H1 (cell line): ENCODE measurements at regions not wholly inside any gene's neighbourhood (a gene's known extent, or its start where the extent isn't known, plus 50 kb on each side); places are given as distances from the start of the nearest gene placed in this dataset.

Source experiments
- CTCF ChIA-PET: fragments of 300-600 bp; sonication (Branson Sonifier 250); formaldehyde crosslinking; loops from one replicate; lab custom pipeline; 2021; ENCODE audit not compliant: partially characterized antibody; lab: Charles Lee
- POLR2A ChIA-PET: fragments of 300-600 bp; sonication (Branson Sonifier 250); formaldehyde crosslinking; loops from one replicate; lab custom pipeline; 2021; ENCODE audit warnings: inconsistent platforms; ENCODE audit not compliant: partially characterized antibody; lab: Charles Lee
- DNase-seq, 2 experiments: peaks; one replicate each; pipeline versions ENCODE4 v3.0.0 to v3.0.0-alpha.2; 2010 to 2022; ENCODE audit warnings: low spot score in 2 of 2, low read depth in 1 of 2, mixed read lengths in 1 of 2
- FAIRE-seq: peaks from 2 replicates; lab custom pipeline; 2011; peaks lifted over from hg19 to GRCh38; lab: Jason Lieb, UNC
- H2AFZ ChIP-seq: 2 replicates; pipeline ENCODE4 v1.8.1; 2012; ENCODE audit warnings: low read length, inconsistent platforms
- H2AK5ac ChIP-seq: 2 replicates; pipeline ENCODE4 v1.6.1; 2013; ENCODE audit warnings: low read depth, low read length
- H2BK120ac ChIP-seq: replicated peaks from 2 replicates; pipeline ENCODE3; 2013; ENCODE audit warnings: low read depth, low read length, inconsistent platforms
- H2BK12ac ChIP-seq: 2 replicates; pipeline ENCODE4 v1.6.1; 2013; ENCODE audit warnings: low read depth, low read length
- H2BK15ac ChIP-seq: 2 replicates; pipeline ENCODE4 v1.6.1; 2013; ENCODE audit warnings: low read length
- H2BK20ac ChIP-seq: 2 replicates; pipeline ENCODE4 v1.6.1; 2013; ENCODE audit warnings: low read length
- H2BK5ac ChIP-seq: 2 replicates; pipeline ENCODE4 v1.6.1; 2013; ENCODE audit warnings: low read depth, low read length
- H3K14ac ChIP-seq: 2 replicates; pipeline ENCODE4 v1.6.1; 2013; ENCODE audit warnings: inconsistent platforms; ENCODE audit not compliant: insufficient read length
- H3K18ac ChIP-seq: 2 replicates; pipeline ENCODE4 v1.6.1; 2013; ENCODE audit warnings: low read length; ENCODE audit errors: extremely low read depth
- H3K23ac ChIP-seq: 2 replicates; pipeline ENCODE4 v1.6.1; 2013; ENCODE audit warnings: inconsistent platforms; ENCODE audit not compliant: insufficient read length
- H3K23me2 ChIP-seq: 2 replicates; pipeline ENCODE4 v1.6.1; 2013; ENCODE audit warnings: low read depth, low read length
- H3K27ac ChIP-seq: 2 replicates; pipeline ENCODE4 v1.6.1; 2011; ENCODE audit warnings: low read depth, low read length, inconsistent platforms
- H3K27me3 ChIP-seq, 4 experiments: replicated peaks in 1 of 4; 1 replicate in 1 of 4; 2 replicates in 3 of 4; pipeline versions ENCODE4 v1.6.1 to v1.8.1; 2011 to 2013; ENCODE audit warnings: low read length in 3 of 4, mild to moderate bottlenecking in 3 of 4, inconsistent platforms in 2 of 4, mixed read lengths in 2 of 4, moderate library complexity in 1 of 4; ENCODE audit not compliant: control insufficient read depth in 3 of 4, insufficient read depth in 3 of 4; ENCODE audit errors: extremely low read depth in 1 of 4
- H3K36me3 ChIP-seq, 4 experiments: 2 replicates each; pipeline versions ENCODE4 v1.6.1 to v1.8.1; 2011 to 2013; ENCODE audit warnings: mild to moderate bottlenecking in 4 of 4, low read length in 3 of 4, moderate library complexity in 2 of 4, control low read depth in 1 of 4, inconsistent platforms in 1 of 4; ENCODE audit not compliant: insufficient read depth in 4 of 4, control insufficient read depth in 2 of 4
- H3K4ac ChIP-seq: replicated peaks from 2 replicates; pipeline ENCODE3; 2013; ENCODE audit warnings: low read length, low read depth, mixed read lengths, inconsistent platforms; ENCODE audit not compliant: insufficient read length
- H3K4me1 ChIP-seq, 4 experiments: replicated peaks in 1 of 4; 1 replicate in 1 of 4; 2 replicates in 3 of 4; pipeline versions ENCODE4 v1.6.1 to v1.8.1; 2011 to 2013; ENCODE audit warnings: low read length in 3 of 4, inconsistent platforms in 2 of 4, mixed read lengths in 1 of 4; ENCODE audit not compliant: insufficient read depth in 4 of 4, control insufficient read depth in 3 of 4
- H3K4me2 ChIP-seq, 2 experiments: 2 replicates each; pipeline versions ENCODE4 v1.6.1 to v1.8.1; 2011 to 2013; ENCODE audit warnings: low read depth in 2 of 2, low read length in 2 of 2, control low read depth in 1 of 2, inconsistent platforms in 1 of 2, mild to moderate bottlenecking in 1 of 2; ENCODE audit not compliant: insufficient read depth in 1 of 2
- H3K4me3 ChIP-seq, 4 experiments: fragments of 200-600, 300-600 bp in 1 of 4; sonication (generic), shearing (Covaris generic), sonication (Bioruptor Twin) in 1 of 4; 2 replicates each; pipeline versions ENCODE4 v1.5.1 to v1.8.1; 2011 to 2016; ENCODE audit warnings: low read length in 4 of 4, low read depth in 3 of 4, control low read depth in 2 of 4, inconsistent platforms in 2 of 4, mild to moderate bottlenecking in 2 of 4, mixed read lengths in 1 of 4, moderate library complexity in 1 of 4; ENCODE audit not compliant: insufficient read depth in 2 of 4; ENCODE audit errors: extremely low read depth in 1 of 4
- H3K56ac ChIP-seq: replicated peaks from 2 replicates; pipeline ENCODE3; 2013; ENCODE audit warnings: low read depth, mild to moderate bottlenecking, mixed read lengths, low read length, inconsistent platforms; ENCODE audit not compliant: insufficient read length
- H3K79me1 ChIP-seq: 2 replicates; pipeline ENCODE4 v1.6.1; 2013; ENCODE audit warnings: low read depth, low read length, control low read depth
- H3K79me2 ChIP-seq, 2 experiments: 2 replicates each; pipeline versions ENCODE4 v1.6.1 to v1.8.1; 2012 to 2013; ENCODE audit warnings: low read length in 2 of 2, mild to moderate bottlenecking in 2 of 2, inconsistent platforms in 1 of 2; ENCODE audit not compliant: insufficient read depth in 2 of 2, control insufficient read depth in 1 of 2
- H3K9ac ChIP-seq, 4 experiments: replicated peaks in 1 of 4; 1 replicate in 1 of 4; 2 replicates in 3 of 4; pipeline versions ENCODE4 v1.6.1 to v1.8.1; 2011 to 2013; ENCODE audit warnings: low read depth in 3 of 4, low read length in 3 of 4, control low read depth in 2 of 4, mild to moderate bottlenecking in 2 of 4, moderate library complexity in 2 of 4, inconsistent platforms in 1 of 4; ENCODE audit errors: extremely low read depth in 1 of 4
- H3K9me3 ChIP-seq, 2 experiments: 2 replicates each; pipeline versions ENCODE4 v1.6.1 to v1.8.1; 2012 to 2013; ENCODE audit warnings: mild to moderate bottlenecking in 2 of 2, moderate library complexity in 2 of 2, control low read depth in 1 of 2, inconsistent platforms in 1 of 2, low read depth in 1 of 2, low read length in 1 of 2, mixed read lengths in 1 of 2; ENCODE audit not compliant: insufficient read depth in 2 of 2
- H4K20me1 ChIP-seq, 2 experiments: replicated peaks in 1 of 2; 2 replicates each; pipeline versions ENCODE3 to v1.8.1; 2011 to 2013; ENCODE audit warnings: inconsistent platforms in 2 of 2, low read length in 2 of 2, mild to moderate bottlenecking in 1 of 2; ENCODE audit not compliant: insufficient read depth in 2 of 2, control insufficient read depth in 1 of 2
- H4K5ac ChIP-seq: 2 replicates; pipeline ENCODE4 v1.6.1; 2013; ENCODE audit warnings: low read length, low read depth, mixed read lengths, inconsistent platforms; ENCODE audit not compliant: insufficient read length
- H4K8ac ChIP-seq: 2 replicates; pipeline ENCODE4 v1.8.0; 2013; ENCODE audit warnings: mild to moderate bottlenecking, moderate library complexity, low read length, inconsistent platforms; ENCODE audit not compliant: insufficient read depth; ENCODE audit errors: extremely low read depth
- H4K91ac ChIP-seq: replicated peaks from 2 replicates; pipeline ENCODE3; 2013; ENCODE audit warnings: low read length, mixed read lengths, inconsistent platforms; ENCODE audit not compliant: insufficient read length
- EP300 ChIP-seq, 2 experiments: IDR thresholded peaks; 1 replicate in 1 of 2; 2 replicates in 1 of 2; pipeline ENCODE4 v1.6.1; 2011 to 2012; ENCODE audit warnings: low read depth in 2 of 2, low read length in 2 of 2, mild to moderate bottlenecking in 2 of 2, borderline replicate concordance in 1 of 2, inconsistent platforms in 1 of 2, moderate library complexity in 1 of 2
- JUND ChIP-seq: IDR thresholded peaks from 2 replicates; pipeline ENCODE4 v1.6.1; 2011; ENCODE audit warnings: mild to moderate bottlenecking, improper control_type of control experiment, low read length
- NANOG ChIP-seq: IDR thresholded peaks from 2 replicates; pipeline ENCODE4 v1.6.1; 2011; ENCODE audit warnings: low read length, low read depth, mild to moderate bottlenecking, inconsistent platforms; ENCODE audit not compliant: insufficient read depth, poor library complexity, severe bottlenecking
- NRF1 ChIP-seq: IDR thresholded peaks from 2 replicates; pipeline ENCODE4 v1.6.1; 2011; ENCODE audit warnings: mild to moderate bottlenecking, low read depth, low read length, improper control_type of control experiment
- RAD21 ChIP-seq, 2 experiments: IDR thresholded peaks in 1 of 2; conservative IDR thresholded peaks in 1 of 2; 2 replicates each; pipeline ENCODE4 v1.6.1; 2011; ENCODE audit warnings: low read depth in 2 of 2, low read length in 2 of 2, improper control_type of control experiment in 1 of 2, inconsistent platforms in 1 of 2, mild to moderate bottlenecking in 1 of 2, moderate library complexity in 1 of 2
- WGBS, 2 experiments: shearing (Covaris generic) in 1 of 2; methylation state at CpG; one replicate each; pipeline versions ENCODE4 v1.1.6 to v1.1.7; 2013 to 2015; ENCODE audit warnings: low lambda C conversion rate in 2 of 2, mixed read lengths in 2 of 2, inconsistent platforms in 1 of 2, low coverage in 1 of 2, missing lambda C conversion rate in 1 of 2; ENCODE audit not compliant: insufficient replicate concordance in 2 of 2, insufficient coverage in 1 of 2, insufficient read length in 1 of 2; ENCODE audit errors: extremely low coverage in 1 of 2, missing lambda C conversion rate in 1 of 2; 5-methylcytosine and 5-hydroxymethylcytosine counted together

GRCh38 chr5:166073901-166074581, 2217.4 kb upstream of the WWC1 start:
- Histone ChIP-seq H3K79me1 (no peaks in the 10 kb centered on the region), H3K27ac (no peak overlapping the region; the same call in 1 of the 2 replicates), H4K91ac (peak overlapping the region; percentile 45), H2BK15ac (no peak overlapping the region), H4K5ac (peak overlapping the region; percentile 68), H2BK20ac (peak overlapping the region; percentile 28; the same call in 1 of the 2 replicates), H3K9ac (no peak overlapping the region; a peak in 1 of 7 replicates), H3K14ac (no peak overlapping the region), H4K8ac (no peak overlapping the region), H3K27me3 (no peaks in the 10 kb centered on the region), H3K4me3 (peak overlapping the region; percentile 25 to 56 (median 28); a peak in 5 of 8 replicates), H2AK5ac (no peak overlapping the region), H2AFZ (no peak overlapping the region), H2BK120ac (peak overlapping the region; percentile 94), H4K20me1 (no peaks in the 10 kb centered on the region), H3K23me2 (no peaks in the 10 kb centered on the region), H2BK5ac (peak overlapping the region; percentile 64; the same call in 1 of the 2 replicates), H3K9me3 (no peaks in the 10 kb centered on the region), H3K56ac (peak overlapping the region; percentile 27), H3K23ac (no peak overlapping the region), H3K4ac (no peak overlapping the region), H2BK12ac (no peak overlapping the region), H3K36me3 (no peaks in the 10 kb centered on the region), H3K79me2 (no peaks in the 10 kb centered on the region), H3K18ac (peak overlapping the region; percentile 72; the same call in 1 of the 2 replicates), H3K4me2 (peak overlapping the region; percentile 58 to 68), H3K4me1 (peaks cover 3 to 23% (median 13%) of the 10 kb centered on the region in 4 experiments; a peak in 6 of 7 replicates)
- FAIRE-seq: peak; percentile 97
- CTCF ChIA-PET: interaction anchor here (0.6 to 0.7 kb wide), 3 partner anchors 8 to 662 kb away, joined by 3 to 4 read pairs (median 4); no protein-coding TSS in a partner anchor
- WGBS, 2 experiments: 8% methylated on average over 6 of the region's 6 CpGs; no CpG with 5 or more reads in 1 of the 2 experiments
- POLR2A ChIA-PET: interaction anchor here (1.2 to 1.6 kb wide), 2 partner anchors 10 to 15 kb away, joined by 6 to 9 read pairs; no protein-coding TSS in a partner anchor
- DNase-seq: peak; percentile 51 to 57
- TF ChIP-seq NANOG (peak; percentile 95), NRF1 (no peak), JUND (peak; percentile 74), RAD21 (IDR thresholded peaks at IDR 0.05 in 1 of 2, conservative IDR thresholded peaks at IDR 0.05 in 1 of 2; ENCODE audit: low read depth in 2 of 2, low read length in 2 of 2) (0 out of 4 replicates have a peak, but pooled peaks of 1 of the 2 experiments have one; percentile 0), EP300 (IDR thresholded peaks at IDR 0.05; ENCODE audit: borderline replicate concordance in 1 of 2, low read depth in 2 of 2, low read length in 2 of 2) (peak in 1 of 2 experiments; percentile 89; a peak in 1 of 3 replicates)
